ENCODE measurements at regions not wholly inside any gene's neighbourhood (a gene's known extent, or its start where the extent isn't known, plus 50 kb on each side); places are given as distances from the start of the nearest gene placed in this dataset.

DNA sequence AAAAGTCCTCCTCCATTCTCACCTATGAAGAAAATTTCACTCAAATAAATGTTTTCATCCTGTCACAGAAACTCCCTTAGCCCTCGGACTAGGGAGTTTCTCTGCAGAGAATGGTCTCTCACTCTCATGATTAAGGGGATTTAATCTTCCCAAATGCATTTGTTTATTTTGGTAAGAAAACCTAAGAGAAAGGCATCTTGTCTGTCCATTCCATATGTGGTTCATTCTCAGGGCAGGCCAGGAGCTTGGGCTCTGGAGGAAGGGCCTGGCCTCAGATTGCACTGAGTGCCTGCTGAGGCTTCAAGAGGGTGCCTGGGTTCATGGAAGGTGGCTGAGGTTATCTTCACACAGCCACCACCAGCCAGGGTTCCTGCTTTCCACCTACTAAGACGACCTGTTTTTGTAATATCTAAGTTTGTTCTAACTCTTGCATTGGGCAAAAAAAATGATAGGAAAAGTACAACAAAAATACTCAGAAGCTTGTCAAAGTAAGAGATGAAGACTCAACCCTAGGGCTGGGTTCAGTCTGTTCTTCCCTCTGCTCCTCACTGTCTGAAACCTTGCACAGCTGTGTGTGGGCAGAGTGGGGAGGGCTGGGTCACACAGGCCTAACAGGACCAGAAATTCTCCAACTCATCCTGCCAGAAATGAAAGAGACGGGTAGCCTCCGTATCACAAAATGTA lies 186.7 kb downstream of the CXCL12 start (continued):
- TF ChIP-seq SAP30 (IDR thresholded peaks at IDR 0.05; ENCODE audit: insufficient read depth, insufficient replicate concordance, low read length) = no peak
- TF ChIP-seq, protein P1, sequence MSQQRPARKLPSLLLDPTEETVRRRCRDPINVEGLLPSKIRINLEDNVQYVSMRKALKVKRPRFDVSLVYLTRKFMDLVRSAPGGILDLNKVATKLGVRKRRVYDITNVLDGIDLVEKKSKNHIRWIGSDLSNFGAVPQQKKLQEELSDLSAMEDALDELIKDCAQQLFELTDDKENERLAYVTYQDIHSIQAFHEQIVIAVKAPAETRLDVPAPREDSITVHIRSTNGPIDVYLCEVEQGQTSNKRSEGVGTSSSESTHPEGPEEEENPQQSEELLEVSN (IDR thresholded peaks at IDR 0.05) = no peak
- TF ChIP-seq SUZ12 (IDR thresholded peaks at IDR 0.05; ENCODE audit: low read length) = no peak
- no peak for TF ChIP-seq SIRT6 (IDR thresholded peaks at IDR 0.05; ENCODE audit: low read length)
- TF ChIP-seq, protein P2, sequence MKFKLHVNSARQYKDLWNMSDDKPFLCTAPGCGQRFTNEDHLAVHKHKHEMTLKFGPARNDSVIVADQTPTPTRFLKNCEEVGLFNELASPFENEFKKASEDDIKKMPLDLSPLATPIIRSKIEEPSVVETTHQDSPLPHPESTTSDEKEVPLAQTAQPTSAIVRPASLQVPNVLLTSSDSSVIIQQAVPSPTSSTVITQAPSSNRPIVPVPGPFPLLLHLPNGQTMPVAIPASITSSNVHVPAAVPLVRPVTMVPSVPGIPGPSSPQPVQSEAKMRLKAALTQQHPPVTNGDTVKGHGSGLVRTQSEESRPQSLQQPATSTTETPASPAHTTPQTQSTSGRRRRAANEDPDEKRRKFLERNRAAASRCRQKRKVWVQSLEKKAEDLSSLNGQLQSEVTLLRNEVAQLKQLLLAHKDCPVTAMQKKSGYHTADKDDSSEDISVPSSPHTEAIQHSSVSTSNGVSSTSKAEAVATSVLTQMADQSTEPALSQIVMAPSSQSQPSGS (IDR thresholded peaks at IDR 0.05; ENCODE audit: low read length) = no peak

All from H1 (cell line).